ENCODE measurements at regions not wholly inside any gene's neighbourhood (a gene's known extent, or its start where the extent isn't known, plus 50 kb on each side); places are given as distances from the start of the nearest gene placed in this dataset.

DNA sequence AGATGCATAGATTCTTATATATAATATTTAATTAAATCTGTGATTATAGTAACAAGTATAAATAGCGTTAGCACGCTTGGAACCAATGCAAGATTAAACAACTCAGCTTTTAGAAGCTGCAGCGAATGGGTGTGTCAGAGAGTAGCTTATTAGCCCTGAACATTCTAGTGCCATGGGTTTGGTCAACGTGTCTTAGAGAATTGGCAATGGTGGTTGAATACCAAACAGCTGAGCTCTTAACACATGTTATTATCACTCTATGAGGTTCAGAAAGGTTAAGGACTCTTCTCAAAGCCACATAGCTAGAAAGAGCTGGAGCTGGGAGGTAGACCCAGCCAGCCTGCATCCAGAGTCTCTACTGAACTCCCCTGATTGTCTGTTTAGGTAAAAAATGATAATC, 284.2 kb upstream of the CHD6 start:
- no peak for DNase-seq (ENCODE audit: low spot score)
- Histone ChIP-seq H3K9me3 (no peaks in the 10 kb centered on the region), H3K4me3 (no peak overlapping the region), H3K27ac (no peak overlapping the region), H3K4me1 (no peaks in the 10 kb centered on the region), H3K27me3 (no peaks in the 10 kb centered on the region), H3K36me3 (no peaks in the 10 kb centered on the region)
- TF ChIP-seq, protein P1, sequence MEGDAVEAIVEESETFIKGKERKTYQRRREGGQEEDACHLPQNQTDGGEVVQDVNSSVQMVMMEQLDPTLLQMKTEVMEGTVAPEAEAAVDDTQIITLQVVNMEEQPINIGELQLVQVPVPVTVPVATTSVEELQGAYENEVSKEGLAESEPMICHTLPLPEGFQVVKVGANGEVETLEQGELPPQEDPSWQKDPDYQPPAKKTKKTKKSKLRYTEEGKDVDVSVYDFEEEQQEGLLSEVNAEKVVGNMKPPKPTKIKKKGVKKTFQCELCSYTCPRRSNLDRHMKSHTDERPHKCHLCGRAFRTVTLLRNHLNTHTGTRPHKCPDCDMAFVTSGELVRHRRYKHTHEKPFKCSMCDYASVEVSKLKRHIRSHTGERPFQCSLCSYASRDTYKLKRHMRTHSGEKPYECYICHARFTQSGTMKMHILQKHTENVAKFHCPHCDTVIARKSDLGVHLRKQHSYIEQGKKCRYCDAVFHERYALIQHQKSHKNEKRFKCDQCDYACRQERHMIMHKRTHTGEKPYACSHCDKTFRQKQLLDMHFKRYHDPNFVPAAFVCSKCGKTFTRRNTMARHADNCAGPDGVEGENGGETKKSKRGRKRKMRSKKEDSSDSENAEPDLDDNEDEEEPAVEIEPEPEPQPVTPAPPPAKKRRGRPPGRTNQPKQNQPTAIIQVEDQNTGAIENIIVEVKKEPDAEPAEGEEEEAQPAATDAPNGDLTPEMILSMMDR (IDR thresholded peaks at IDR 0.05) = no peak

DNA sequence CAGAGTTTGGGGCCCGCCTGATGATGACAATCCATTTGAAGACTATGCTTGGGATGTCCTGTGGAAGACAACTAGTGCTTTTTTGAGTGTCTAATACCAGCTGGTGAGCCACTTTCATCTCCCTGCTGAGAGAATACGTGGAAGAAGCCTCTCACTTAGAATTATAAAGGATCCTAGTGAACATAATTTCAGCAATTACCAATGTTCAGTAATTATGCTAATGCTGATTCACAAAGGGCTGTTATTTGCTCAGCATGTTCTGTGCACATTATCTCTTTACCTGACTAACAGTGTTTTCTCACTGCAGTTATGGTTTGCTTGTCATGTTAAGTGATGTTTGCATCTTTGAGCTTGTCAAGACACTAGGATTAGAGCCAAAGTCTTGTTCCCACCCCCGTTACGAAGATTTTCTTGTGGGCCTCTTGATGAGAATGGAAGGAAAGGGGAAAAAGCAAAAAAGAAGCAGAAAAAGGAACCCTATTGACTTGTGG, 282.1 kb upstream of the CHD6 start:
- TF ChIP-seq, protein P1 (IDR thresholded peaks at IDR 0.05) = no peak
- no peaks in the 10 kb centered on the region for H3K4me1 ChIP-seq
- H3K27ac ChIP-seq = no peak overlapping the region
- no peak overlapping the region for H3K4me3 ChIP-seq
- DNase-seq (ENCODE audit: low spot score) = no peak
- no peaks in the 10 kb centered on the region for H3K27me3 ChIP-seq
- H3K36me3 ChIP-seq = no peaks in the 10 kb centered on the region
- H3K9me3 ChIP-seq = no peaks in the 10 kb centered on the region

DNA sequence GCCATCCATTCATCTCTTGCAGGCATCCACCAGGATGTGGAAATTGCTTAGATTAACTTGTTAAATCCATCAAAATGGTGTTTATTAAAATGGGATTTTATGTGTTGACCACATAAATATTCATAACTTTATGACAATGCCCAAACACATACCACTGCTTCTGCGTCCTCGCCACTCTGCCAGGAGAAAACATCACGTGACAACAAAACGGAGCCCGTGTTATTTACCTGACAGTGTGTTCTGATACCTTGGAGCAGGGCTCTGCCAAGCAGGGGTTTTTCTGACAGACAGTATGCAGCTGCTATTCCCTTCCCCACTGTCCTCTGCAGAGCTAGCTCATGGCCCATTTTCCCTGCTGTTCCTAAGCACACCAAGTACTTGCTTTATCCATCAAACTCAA, 279.5 kb upstream of the CHD6 start:
- Histone ChIP-seq H3K9me3 (no peaks in the 10 kb centered on the region), H3K36me3 (no peaks in the 10 kb centered on the region), H3K4me1 (no peaks in the 10 kb centered on the region), H3K4me3 (no peak overlapping the region), H3K27me3 (no peaks in the 10 kb centered on the region), H3K27ac (no peak overlapping the region)
- DNase-seq (ENCODE audit: low spot score) = no peak
- TF ChIP-seq, protein P1 (IDR thresholded peaks at IDR 0.05) = no peak

DNA sequence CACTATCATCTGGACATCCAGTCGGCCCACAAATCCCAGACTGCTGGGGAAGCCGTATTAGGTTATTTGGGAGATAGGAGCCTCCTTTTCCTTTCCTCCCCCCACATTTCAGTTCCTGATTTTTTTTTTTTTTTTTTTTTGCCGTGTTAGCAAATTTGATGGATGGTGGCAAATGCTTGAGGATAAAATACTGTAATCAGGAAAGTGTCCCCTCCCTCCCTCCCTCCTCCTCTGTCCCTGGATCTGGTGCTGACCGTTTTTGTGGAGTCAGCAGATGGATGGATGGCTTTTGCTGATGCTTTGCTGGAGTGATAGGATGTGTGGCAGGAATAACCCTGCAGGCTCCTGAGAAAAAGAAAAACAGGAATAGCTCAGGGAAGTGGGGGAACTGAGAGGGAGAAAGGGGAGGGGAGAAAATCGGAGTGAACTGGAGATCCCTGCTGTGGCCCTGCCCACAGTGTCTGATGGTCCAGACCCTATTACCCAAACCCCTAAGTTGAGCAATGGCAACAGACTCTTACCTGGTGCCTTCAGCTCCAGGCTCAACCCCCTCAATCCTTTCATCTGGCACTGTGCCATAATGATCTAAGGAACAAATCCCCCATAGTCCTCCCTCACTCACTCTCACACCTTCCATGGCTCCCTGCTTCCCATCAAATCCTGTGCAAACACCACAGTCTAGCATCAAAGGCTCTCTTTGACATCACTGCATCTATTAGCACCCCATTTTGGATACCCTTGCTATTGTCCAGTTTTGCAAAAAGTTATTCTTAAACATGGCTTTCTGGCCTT, 277.3 kb upstream of the CHD6 start:
- Histone ChIP-seq H3K4me3 (no peak overlapping the region), H3K27ac (no peak overlapping the region), H3K9me3 (no peaks in the 10 kb centered on the region), H3K4me1 (no peaks in the 10 kb centered on the region), H3K27me3 (no peaks in the 10 kb centered on the region), H3K36me3 (no peaks in the 10 kb centered on the region)
- DNase-seq (ENCODE audit: low spot score) = no peak
- TF ChIP-seq, protein P1 (IDR thresholded peaks at IDR 0.05) = no peak

DNA sequence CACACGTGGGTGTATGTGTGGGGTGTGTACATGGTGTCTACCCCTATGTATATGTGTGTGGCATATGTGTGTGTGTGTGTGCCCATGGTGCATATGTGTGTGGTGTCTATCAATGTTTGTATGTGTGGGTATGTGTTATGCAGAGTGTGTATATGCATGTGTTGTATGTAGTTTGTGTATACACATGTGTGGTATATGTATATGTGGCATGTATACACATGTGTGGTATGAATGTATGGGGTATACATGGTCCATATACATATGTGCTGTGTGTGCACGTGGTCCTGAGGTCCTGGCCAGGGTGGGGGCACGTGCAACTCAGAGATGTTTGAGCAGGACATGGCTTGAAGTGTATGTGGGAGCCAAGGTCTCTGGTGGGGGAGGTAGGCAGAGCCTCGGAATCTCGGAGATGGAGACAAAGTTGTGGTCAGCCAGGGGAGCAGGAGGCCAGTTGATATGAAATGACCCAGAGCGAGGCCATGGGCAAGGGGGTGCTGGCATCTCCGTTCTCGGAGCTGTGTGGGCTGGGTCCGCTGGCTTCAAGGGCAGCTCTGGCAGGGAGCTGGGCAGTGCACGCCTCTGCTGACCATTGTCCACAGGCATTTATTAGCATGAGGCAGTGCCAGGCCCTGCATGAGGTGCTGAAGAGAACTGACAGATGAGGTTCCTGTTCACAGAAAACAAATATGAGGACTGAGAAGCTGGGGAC, 276.2 kb upstream of the CHD6 start:
- Histone ChIP-seq H3K4me1 (no peaks in the 10 kb centered on the region), H3K36me3 (no peaks in the 10 kb centered on the region), H3K9me3 (no peaks in the 10 kb centered on the region), H3K4me3 (no peak overlapping the region), H3K27me3 (no peaks in the 10 kb centered on the region), H3K27ac (no peak overlapping the region)
- no peak for DNase-seq (ENCODE audit: low spot score)
- TF ChIP-seq, protein P1 (IDR thresholded peaks at IDR 0.05) = no peak
